ENCODE measurements at regions not wholly inside any gene's neighbourhood (a gene's known extent, or its start where the extent isn't known, plus 50 kb on each side); places are given as distances from the start of the nearest gene placed in this dataset.

GRCh38 chr7:51660516-51660915, 343.9 kb upstream of the COBL start:
- DNase-seq (no peak), ATAC-seq (no peak)
- intact Hi-C loops (cut with DNase I) = no loop called here
- Histone ChIP-seq H3K4me1 (no peaks in the 10 kb centered on the region), H3K4me3 (no peak overlapping the region), H3K9me3 (no peaks in the 10 kb centered on the region), H3K27ac (no peak overlapping the region), H3K36me3 (no peaks in the 10 kb centered on the region), H3K27me3 (no peaks in the 10 kb centered on the region)
- WGBS (ENCODE audit: insufficient coverage, low coverage, low lambda C conversion rate, missing lambda C conversion rate) = 71% methylated on average over 6 of the region's 7 CpGs
- TF ChIP-seq CTCF (IDR thresholded peaks at IDR 0.05) (no peak), POLR2A (IDR thresholded peaks at IDR 0.05) (no peak)

GRCh38 chr7:51658684-51659083, 342.1 kb upstream of the COBL start:
- Histone ChIP-seq H3K4me3 (no peak overlapping the region), H3K36me3 (no peaks in the 10 kb centered on the region), H3K27me3 (no peaks in the 10 kb centered on the region), H3K27ac (no peak overlapping the region), H3K4me1 (no peaks in the 10 kb centered on the region), H3K9me3 (no peaks in the 10 kb centered on the region)
- ATAC-seq (no peak), DNase-seq (no peak)
- TF ChIP-seq CTCF (IDR thresholded peaks at IDR 0.05) (no peak), POLR2A (IDR thresholded peaks at IDR 0.05) (no peak)
- 36% methylated on average over 2 of the region's 6 CpGs for WGBS (ENCODE audit: insufficient coverage, low coverage, low lambda C conversion rate, missing lambda C conversion rate)
- intact Hi-C loops (cut with DNase I) = no loop called here

DNA sequence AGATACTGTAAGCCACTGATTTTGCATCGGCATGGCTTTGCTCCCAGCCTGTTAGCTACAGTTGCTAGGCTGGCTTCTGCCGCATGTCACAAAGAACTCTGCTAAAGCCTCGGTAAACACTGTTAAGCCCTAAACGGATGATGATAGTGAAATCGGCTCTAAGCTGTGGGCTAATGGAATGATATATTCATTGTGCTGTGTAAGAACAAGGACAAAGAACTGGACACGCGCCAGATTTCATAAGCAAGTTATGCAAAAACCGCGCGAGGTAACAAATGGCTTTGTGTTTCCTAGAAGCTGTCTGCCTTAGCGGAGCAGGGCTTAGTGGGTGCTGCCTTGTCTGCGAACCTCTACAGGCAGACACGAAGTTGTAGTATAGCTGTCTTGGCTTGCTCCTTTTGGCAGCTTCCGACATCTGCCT, 331.3 kb upstream of the COBL start:
- intact Hi-C loops (cut with DNase I) = no loop called here

GRCh38 chr7:51647486-51647885, 330.9 kb upstream of the COBL start:
- H3K4me3 ChIP-seq = no peak overlapping the region
- intact Hi-C loops (cut with DNase I) = no loop called here
- H3K36me3 ChIP-seq = no peaks in the 10 kb centered on the region
- TF ChIP-seq POLR2A (IDR thresholded peaks at IDR 0.05) (no peak), CTCF (IDR thresholded peaks at IDR 0.05) (no peak)
- H3K4me1 ChIP-seq = no peaks in the 10 kb centered on the region
- WGBS (ENCODE audit: insufficient coverage, low coverage, low lambda C conversion rate, missing lambda C conversion rate) = 61% methylated on average over 3 of the region's 5 CpGs
- no peaks in the 10 kb centered on the region for H3K27me3 ChIP-seq
- no peaks in the 10 kb centered on the region for H3K9me3 ChIP-seq
- ATAC-seq = no peak
- no peak for DNase-seq
- H3K27ac ChIP-seq = no peak overlapping the region

More for the DNA sequence above, 331.3 kb upstream of the COBL start:
- no peak overlapping the region for H3K27ac ChIP-seq
- no peak overlapping the region for H3K4me3 ChIP-seq
- 34% methylated on average over 14 of the region's 14 CpGs for WGBS (ENCODE audit: insufficient coverage, low coverage, low lambda C conversion rate, missing lambda C conversion rate)
- TF ChIP-seq POLR2A (IDR thresholded peaks at IDR 0.05) (no peak), CTCF (IDR thresholded peaks at IDR 0.05) (no peak)
- ATAC-seq (no peak), DNase-seq (no peak)
- H3K27me3 ChIP-seq = no peaks in the 10 kb centered on the region
- H3K9me3 ChIP-seq = no peaks in the 10 kb centered on the region
- H3K36me3 ChIP-seq = no peaks in the 10 kb centered on the region
- H3K4me1 ChIP-seq = no peaks in the 10 kb centered on the region

- Histone ChIP-seq H3K4me1 (no peaks in the 10 kb centered on the region), H3K36me3 (no peaks in the 10 kb centered on the region), H3K9me3 (no peaks in the 10 kb centered on the region), H3K27me3 (no peaks in the 10 kb centered on the region), H3K27ac (no peak overlapping the region), H3K4me3 (no peak overlapping the region)
- intact Hi-C loops (cut with DNase I) = no loop called here
- ATAC-seq = no peak
- 65% methylated on average over 9 of the region's 16 CpGs for WGBS (ENCODE audit: insufficient coverage, low coverage, low lambda C conversion rate, missing lambda C conversion rate)
- DNase-seq = no peak
- no peak for TF ChIP-seq POLR2A (IDR thresholded peaks at IDR 0.05)
- TF ChIP-seq CTCF (IDR thresholded peaks at IDR 0.05) = no peak
These were observed 329.2 kb upstream of the COBL start for GRCh38 chr7:51645702-51646298.

Measured in right lobe of liver (tissue), 6 donors.